AG04450 (cell line): ENCODE measurements at regions not wholly inside any gene's neighbourhood (a gene's known extent, or its start where the extent isn't known, plus 50 kb on each side); places are given as distances from the start of the nearest gene placed in this dataset.

Experiments used
- CTCF ChIA-PET: fragments of 300-600, 350-600 bp; formaldehyde crosslinking; extraction: SDS; loops from one replicate; lab custom pipeline; 2022; ENCODE audit warnings: antibody characterized with exemption, inconsistent platforms; lab: Charles Lee
- POLR2A ChIA-PET: fragments of 350-600 bp; formaldehyde crosslinking; extraction: SDS; loops from one replicate; lab custom pipeline; 2021; ENCODE audit warnings: antibody characterized with exemption, inconsistent platforms; lab: Yijun Ruan, JAX
- DNase-seq: peaks from one replicate; pipeline ENCODE4 v3.0.0-alpha.2; 2011; ENCODE audit warnings: low read depth, low spot score
- H3K27ac ChIP-seq: one replicate; pipeline ENCODE4 v1.5.1; 2012; ENCODE audit warnings: low read depth, low read length, control low read depth
- H3K27me3 ChIP-seq: one replicate; pipeline ENCODE4 v1.6.0; 2012; ENCODE audit warnings: low read length; ENCODE audit not compliant: control insufficient read depth, insufficient read depth
- H3K4me3 ChIP-seq: 2 replicates; pipeline ENCODE4 v1.5.1; 2011; ENCODE audit warnings: mild to moderate bottlenecking, low read depth, low read length, control low read depth
- H3K9me3 ChIP-seq: 2 replicates; pipeline ENCODE4 v1.5.1; 2012; ENCODE audit warnings: low read length; ENCODE audit not compliant: control insufficient read depth, insufficient read depth
- TF ChIP-seq, protein P1 (sequence below): IDR thresholded peaks from 2 replicates; pipeline ENCODE4 v1.5.1; 2011; ENCODE audit warnings: low read depth, low read length, control low read depth, inconsistent platforms

- DNase-seq: no peak
- H3K4me3 ChIP-seq: no peak overlapping the region
- H3K9me3 ChIP-seq: no peaks in the 10 kb centered on the region
- ChIA-PET POLR2A (no interaction called here), CTCF (no interaction called here)
- TF ChIP-seq, protein P1, sequence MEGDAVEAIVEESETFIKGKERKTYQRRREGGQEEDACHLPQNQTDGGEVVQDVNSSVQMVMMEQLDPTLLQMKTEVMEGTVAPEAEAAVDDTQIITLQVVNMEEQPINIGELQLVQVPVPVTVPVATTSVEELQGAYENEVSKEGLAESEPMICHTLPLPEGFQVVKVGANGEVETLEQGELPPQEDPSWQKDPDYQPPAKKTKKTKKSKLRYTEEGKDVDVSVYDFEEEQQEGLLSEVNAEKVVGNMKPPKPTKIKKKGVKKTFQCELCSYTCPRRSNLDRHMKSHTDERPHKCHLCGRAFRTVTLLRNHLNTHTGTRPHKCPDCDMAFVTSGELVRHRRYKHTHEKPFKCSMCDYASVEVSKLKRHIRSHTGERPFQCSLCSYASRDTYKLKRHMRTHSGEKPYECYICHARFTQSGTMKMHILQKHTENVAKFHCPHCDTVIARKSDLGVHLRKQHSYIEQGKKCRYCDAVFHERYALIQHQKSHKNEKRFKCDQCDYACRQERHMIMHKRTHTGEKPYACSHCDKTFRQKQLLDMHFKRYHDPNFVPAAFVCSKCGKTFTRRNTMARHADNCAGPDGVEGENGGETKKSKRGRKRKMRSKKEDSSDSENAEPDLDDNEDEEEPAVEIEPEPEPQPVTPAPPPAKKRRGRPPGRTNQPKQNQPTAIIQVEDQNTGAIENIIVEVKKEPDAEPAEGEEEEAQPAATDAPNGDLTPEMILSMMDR: no peak
- no peak overlapping the region for H3K27ac ChIP-seq
- H3K27me3 ChIP-seq: no peaks in the 10 kb centered on the region
These were observed 295.8 kb downstream of the DEPDC1B start for GRCh38 chr5:60404171-60404570.

- no peak for DNase-seq
- Histone ChIP-seq H3K27me3 (no peaks in the 10 kb centered on the region), H3K4me3 (no peak overlapping the region), H3K9me3 (no peaks in the 10 kb centered on the region), H3K27ac (no peak overlapping the region)
- CTCF ChIA-PET: no interaction called here
- POLR2A ChIA-PET: no interaction called here
- TF ChIP-seq, protein P1: no peak
These were observed 296.5 kb downstream of the DEPDC1B start for GRCh38 chr5:60403343-60404006.

DNA sequence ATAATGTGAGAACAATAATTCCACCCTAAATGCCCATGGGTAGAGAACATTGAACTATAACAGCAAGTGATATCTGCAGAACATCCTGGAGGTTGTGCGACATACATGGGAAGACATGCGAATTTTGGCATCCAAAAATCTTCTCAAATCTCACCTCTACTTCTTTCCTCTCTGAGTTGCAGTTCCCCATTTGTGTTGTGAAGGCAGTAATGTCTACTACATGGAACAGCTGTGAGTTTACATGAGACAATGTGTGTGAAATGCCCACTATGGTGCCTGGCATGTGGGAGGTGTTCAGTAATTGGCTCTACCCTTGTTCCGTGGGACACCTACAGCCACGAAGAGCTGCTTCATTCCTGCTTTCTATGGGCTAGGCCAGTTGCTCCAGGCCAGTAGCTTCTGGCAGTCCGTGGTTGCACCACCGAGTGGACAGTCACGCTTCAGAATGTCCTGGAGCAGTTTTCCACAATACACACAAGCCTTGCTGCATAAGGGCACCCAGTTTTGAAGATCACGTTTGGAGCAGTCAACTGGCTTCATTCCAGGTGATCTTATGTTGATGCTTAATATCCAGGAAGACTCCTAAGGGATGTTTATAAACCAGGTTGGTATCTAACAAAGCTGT lies 297.7 kb downstream of the DEPDC1B start:
- H3K27ac ChIP-seq: no peak overlapping the region
- no peak for DNase-seq
- H3K9me3 ChIP-seq: no peaks in the 10 kb centered on the region
- POLR2A ChIA-PET: no interaction called here
- H3K4me3 ChIP-seq: no peak overlapping the region
- CTCF ChIA-PET: no interaction called here
- TF ChIP-seq, protein P1: no peak
- H3K27me3 ChIP-seq: no peaks in the 10 kb centered on the region

DNA sequence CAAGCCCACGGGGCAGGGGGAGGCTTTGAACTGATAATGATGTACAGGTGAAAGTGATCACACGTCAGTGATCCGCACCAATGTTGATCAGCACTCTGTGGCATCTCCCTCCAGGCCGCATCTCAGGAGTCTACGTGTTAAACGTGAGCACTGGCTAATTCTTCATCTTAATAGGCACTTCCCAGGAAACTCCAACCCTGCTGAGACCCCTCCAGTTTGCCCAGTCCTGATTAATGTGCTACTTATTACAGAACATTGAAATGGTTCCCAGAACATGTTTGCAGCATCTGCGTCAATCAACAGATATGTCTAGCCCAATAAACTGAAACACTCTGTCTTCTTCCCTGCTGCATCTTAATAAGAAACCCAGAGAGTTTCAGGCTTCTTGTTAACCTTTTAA lies 298.4 kb downstream of the DEPDC1B start:
- no peak overlapping the region for H3K27ac ChIP-seq
- H3K4me3 ChIP-seq: no peak overlapping the region
- TF ChIP-seq, protein P1: no peak
- ChIA-PET CTCF (no interaction called here), POLR2A (no interaction called here)
- H3K9me3 ChIP-seq: no peaks in the 10 kb centered on the region
- no peak for DNase-seq
- no peaks in the 10 kb centered on the region for H3K27me3 ChIP-seq

DNA sequence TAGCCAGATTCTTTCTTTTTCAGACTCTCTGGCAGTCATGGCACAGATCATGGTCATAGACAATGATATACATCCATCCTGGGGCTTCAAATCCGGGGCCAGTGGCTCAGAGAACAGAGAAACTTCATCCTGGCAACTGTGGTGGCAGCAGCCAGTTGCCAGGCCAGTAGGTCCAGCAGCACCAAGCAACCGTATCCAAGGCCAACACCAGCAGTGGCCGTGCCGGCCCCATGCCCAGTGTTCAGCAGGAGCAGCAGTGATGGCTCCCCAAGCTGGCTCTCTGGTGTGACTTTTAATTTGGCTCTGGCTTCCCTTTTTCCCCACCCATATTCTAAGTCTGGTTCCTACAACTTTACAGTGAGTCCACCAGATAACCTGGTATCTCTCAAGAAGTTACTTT lies 300.5 kb downstream of the DEPDC1B start:
- H3K9me3 ChIP-seq: no peaks in the 10 kb centered on the region
- CTCF ChIA-PET: no interaction called here
- H3K27ac ChIP-seq: no peak overlapping the region
- H3K27me3 ChIP-seq: no peaks in the 10 kb centered on the region
- TF ChIP-seq, protein P1: no peak
- no peak overlapping the region for H3K4me3 ChIP-seq
- POLR2A ChIA-PET: no interaction called here
- no peak for DNase-seq
